ENCODE measurements at regions not wholly inside any gene's neighbourhood (a gene's known extent, or its start where the extent isn't known, plus 50 kb on each side); places are given as distances from the start of the nearest gene placed in this dataset.
"Not testable (repeated sequence)": the region's sequence is repeated elsewhere in the genome, so short reads cannot be mapped to it uniquely, and the experiment has no call there.

GRCh38 chr7:73918926-73919693, 58.2 kb downstream of the TMEM270 start:
- intact Hi-C loops (cut with micrococcal nuclease): no loop called here
- DNase-seq: no peak
- ChIA-PET CTCF (no interaction called here), POLR2A (no interaction called here)
- Mint-ChIP-seq H3K27ac (no peak overlapping the region), H3K27me3 (peaks cover 8% of the 10 kb centered on the region), H3K9me3 (no peaks in the 10 kb centered on the region), H3K4me1 (no peaks in the 10 kb centered on the region), H3K36me3 (ENCODE audit: low read depth) (no peaks in the 10 kb centered on the region), H3K4me3 (no peak overlapping the region)
- ATAC-seq (ENCODE audit: low read depth): no peak
- TF ChIP-seq, protein P1, sequence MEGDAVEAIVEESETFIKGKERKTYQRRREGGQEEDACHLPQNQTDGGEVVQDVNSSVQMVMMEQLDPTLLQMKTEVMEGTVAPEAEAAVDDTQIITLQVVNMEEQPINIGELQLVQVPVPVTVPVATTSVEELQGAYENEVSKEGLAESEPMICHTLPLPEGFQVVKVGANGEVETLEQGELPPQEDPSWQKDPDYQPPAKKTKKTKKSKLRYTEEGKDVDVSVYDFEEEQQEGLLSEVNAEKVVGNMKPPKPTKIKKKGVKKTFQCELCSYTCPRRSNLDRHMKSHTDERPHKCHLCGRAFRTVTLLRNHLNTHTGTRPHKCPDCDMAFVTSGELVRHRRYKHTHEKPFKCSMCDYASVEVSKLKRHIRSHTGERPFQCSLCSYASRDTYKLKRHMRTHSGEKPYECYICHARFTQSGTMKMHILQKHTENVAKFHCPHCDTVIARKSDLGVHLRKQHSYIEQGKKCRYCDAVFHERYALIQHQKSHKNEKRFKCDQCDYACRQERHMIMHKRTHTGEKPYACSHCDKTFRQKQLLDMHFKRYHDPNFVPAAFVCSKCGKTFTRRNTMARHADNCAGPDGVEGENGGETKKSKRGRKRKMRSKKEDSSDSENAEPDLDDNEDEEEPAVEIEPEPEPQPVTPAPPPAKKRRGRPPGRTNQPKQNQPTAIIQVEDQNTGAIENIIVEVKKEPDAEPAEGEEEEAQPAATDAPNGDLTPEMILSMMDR (IDR thresholded peaks at IDR 0.05): no peak

DNA sequence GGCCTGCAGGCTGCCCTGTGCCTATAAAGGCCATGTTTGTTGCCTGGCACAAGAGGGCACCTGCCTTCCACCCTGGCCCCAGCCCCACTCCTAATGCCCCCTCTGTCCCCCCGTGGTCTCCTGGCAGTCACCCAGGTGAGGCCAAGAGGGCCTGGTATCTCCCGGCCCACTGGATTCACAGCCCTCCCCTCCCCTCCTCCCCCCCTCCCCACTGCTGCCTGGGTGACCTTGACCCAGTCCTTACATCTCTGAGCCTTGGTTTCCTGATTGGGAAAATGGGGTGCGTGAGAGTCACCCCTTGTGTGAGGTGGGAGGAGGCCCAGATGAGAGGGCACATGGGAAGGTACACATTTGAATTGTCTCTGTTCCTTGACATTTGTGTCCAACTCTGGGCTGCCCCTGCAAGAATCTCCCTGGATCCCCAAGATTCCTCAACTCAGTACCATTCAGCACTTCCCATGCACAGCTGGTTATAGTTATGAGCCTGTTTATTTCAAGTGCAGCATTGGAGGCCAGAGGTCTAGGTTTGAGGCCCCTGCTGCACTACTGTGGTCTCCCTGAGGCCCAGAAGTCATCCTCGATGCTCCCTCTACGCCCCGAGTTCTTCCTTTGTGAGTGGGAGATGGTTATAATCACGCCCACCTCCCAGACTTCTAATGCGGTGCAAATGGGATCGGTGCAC, 58.9 kb downstream of the TMEM270 start:
- Mint-ChIP-seq H3K27ac (no peak overlapping the region), H3K9me3 (no peaks in the 10 kb centered on the region), H3K4me1 (no peaks in the 10 kb centered on the region), H3K36me3 (ENCODE audit: low read depth) (no peaks in the 10 kb centered on the region), H3K27me3 (peaks cover 8% of the 10 kb centered on the region), H3K4me3 (no peak overlapping the region)
- intact Hi-C loops (cut with micrococcal nuclease): no loop called here
- TF ChIP-seq, protein P1 (IDR thresholded peaks at IDR 0.05): no peak
- POLR2A ChIA-PET: no interaction called here
- DNase-seq (no peak), ATAC-seq (ENCODE audit: low read depth) (no peak)
- CTCF ChIA-PET: no interaction called here

GRCh38 chr7:73920406-73921134, 59.6 kb downstream of the TMEM270 start:
- CTCF ChIA-PET: no interaction called here
- Mint-ChIP-seq H3K27me3 (peaks cover 10% of the 10 kb centered on the region), H3K27ac (no peak overlapping the region), H3K4me3 (no peak overlapping the region), H3K9me3 (no peaks in the 10 kb centered on the region), H3K36me3 (ENCODE audit: low read depth) (no peaks in the 10 kb centered on the region), H3K4me1 (no peaks in the 10 kb centered on the region)
- TF ChIP-seq, protein P1 (IDR thresholded peaks at IDR 0.05): no peak
- ATAC-seq (ENCODE audit: low read depth) (no peak), DNase-seq (no peak)
- intact Hi-C loops (cut with micrococcal nuclease): no loop called here
- POLR2A ChIA-PET: no interaction called here

GRCh38 chr7:73921623-73922528, 60.9 kb downstream of the TMEM270 start:
- peaks cover 6% of the 10 kb centered on the region for H3K27me3 Mint-ChIP-seq
- no peak for DNase-seq
- TF ChIP-seq, protein P1 (IDR thresholded peaks at IDR 0.05): no peak
- no peaks in the 10 kb centered on the region for H3K36me3 Mint-ChIP-seq (ENCODE audit: low read depth)
- no peak overlapping the region for H3K4me3 Mint-ChIP-seq
- no peak for ATAC-seq (ENCODE audit: low read depth)
- H3K27ac Mint-ChIP-seq: no peak overlapping the region
- H3K9me3 Mint-ChIP-seq: no peaks in the 10 kb centered on the region
- ChIA-PET CTCF (no interaction called here), POLR2A (no interaction called here)
- H3K4me1 Mint-ChIP-seq: no peaks in the 10 kb centered on the region
- intact Hi-C loops (cut with micrococcal nuclease): no loop called here

DNA sequence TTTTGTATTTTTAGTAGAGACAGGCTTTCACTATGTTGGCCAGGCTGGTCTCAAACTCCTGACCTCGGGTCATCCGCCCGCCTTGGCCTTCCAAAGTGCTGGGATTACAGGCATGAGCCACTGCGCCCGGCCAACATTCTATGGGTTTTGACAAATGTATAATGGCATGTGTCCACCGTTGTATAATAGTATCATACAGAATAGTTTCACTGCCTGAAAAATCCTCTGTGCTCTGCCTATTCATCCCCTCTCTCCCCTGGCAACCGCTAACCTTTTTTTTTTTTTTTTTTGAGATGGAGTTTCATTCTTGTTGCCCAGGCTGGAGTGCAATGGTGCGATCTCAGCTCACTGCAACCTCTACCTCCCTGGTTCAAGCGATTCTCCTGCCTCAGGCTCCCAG, 67.7 kb downstream of the TMEM270 start:
- H3K9me3 Mint-ChIP-seq; DNase-seq; H3K36me3 Mint-ChIP-seq (ENCODE audit: low read depth); H3K4me3 Mint-ChIP-seq; ATAC-seq (ENCODE audit: low read depth); CTCF ChIA-PET; intact Hi-C loops (cut with micrococcal nuclease); H3K4me1 Mint-ChIP-seq; H3K27ac Mint-ChIP-seq: not testable (repeated sequence)
- POLR2A ChIA-PET: interaction anchor here (0.6 kb wide), 1 partner anchor 157 kb away, joined by 12 read pairs; no protein-coding TSS in a partner anchor
- peaks cover 14% of the 10 kb centered on the region for H3K27me3 Mint-ChIP-seq

Data from activated B cell treated with CpG ODN at 0.5 μM for 24 hours (primary cell).